GM12872 (cell line): ENCODE measurements at regions not wholly inside any gene's neighbourhood (a gene's known extent, or its start where the extent isn't known, plus 50 kb on each side); places are given as distances from the start of the nearest gene placed in this dataset.

Experiments
- TF ChIP-seq, protein P1 (sequence below): IDR thresholded peaks from 3 replicates; pipeline ENCODE4 v1.5.1; 2011; ENCODE audit warnings: low read depth, mild to moderate bottlenecking, low read length, moderate library complexity; ENCODE audit not compliant: insufficient read depth

- TF ChIP-seq, protein P1, sequence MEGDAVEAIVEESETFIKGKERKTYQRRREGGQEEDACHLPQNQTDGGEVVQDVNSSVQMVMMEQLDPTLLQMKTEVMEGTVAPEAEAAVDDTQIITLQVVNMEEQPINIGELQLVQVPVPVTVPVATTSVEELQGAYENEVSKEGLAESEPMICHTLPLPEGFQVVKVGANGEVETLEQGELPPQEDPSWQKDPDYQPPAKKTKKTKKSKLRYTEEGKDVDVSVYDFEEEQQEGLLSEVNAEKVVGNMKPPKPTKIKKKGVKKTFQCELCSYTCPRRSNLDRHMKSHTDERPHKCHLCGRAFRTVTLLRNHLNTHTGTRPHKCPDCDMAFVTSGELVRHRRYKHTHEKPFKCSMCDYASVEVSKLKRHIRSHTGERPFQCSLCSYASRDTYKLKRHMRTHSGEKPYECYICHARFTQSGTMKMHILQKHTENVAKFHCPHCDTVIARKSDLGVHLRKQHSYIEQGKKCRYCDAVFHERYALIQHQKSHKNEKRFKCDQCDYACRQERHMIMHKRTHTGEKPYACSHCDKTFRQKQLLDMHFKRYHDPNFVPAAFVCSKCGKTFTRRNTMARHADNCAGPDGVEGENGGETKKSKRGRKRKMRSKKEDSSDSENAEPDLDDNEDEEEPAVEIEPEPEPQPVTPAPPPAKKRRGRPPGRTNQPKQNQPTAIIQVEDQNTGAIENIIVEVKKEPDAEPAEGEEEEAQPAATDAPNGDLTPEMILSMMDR, result peak; percentile 22; the same call in 1 of the 3 replicates
These were observed 261.0 kb downstream of the SHQ1 start for GRCh38 chr3:72587282-72587681.

DNA sequence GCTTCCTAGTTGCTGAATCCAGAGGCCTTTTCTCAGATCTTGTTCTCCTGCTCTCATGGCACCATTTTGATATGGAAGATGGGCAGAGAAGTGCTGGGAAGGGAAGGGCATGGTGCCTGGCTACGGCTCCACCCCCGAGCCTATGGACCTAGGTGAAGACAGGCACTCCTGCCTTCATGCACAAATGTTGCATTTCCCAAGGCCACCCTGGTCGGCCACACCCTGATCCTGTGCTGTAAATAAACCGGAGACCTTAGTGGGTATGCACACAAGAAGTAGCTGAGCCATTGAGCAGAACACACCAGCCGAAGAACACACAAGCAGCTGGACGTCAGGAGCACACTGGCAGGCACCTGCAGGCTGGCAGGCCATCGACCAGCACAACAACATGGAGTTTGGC, 261.6 kb downstream of the SHQ1 start:
- TF ChIP-seq, protein P1, result no peak

- TF ChIP-seq, protein P1, result no peak
These were observed 262.3 kb downstream of the SHQ1 start for GRCh38 chr3:72585966-72586365.

DNA sequence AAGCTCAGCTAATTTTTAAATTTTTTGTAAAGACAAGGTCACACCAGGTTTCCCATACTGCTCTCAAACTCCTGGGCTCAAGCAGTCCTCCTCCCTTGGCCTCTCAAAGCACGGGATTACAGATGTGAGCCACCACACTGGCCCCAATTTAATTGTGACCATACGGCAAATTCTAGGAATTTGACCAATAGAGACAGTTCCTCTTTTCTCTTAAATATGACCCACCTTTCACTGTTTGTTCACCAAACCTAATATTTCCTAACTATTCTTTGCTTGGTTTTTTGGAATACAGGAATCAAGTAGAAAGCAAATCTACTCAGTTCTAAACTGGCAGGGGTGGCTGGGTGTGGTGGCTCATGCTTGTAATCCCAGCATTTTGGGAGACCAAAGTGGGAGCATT, 264.0 kb downstream of the SHQ1 start:
- TF ChIP-seq, protein P1, result no peak

- TF ChIP-seq, protein P1, result no peak
These were observed 265.3 kb downstream of the SHQ1 start for GRCh38 chr3:72582963-72583362.

GRCh38 chr3:72582211-72582878, 265.9 kb downstream of the SHQ1 start:
- TF ChIP-seq, protein P1, result no peak

DNA sequence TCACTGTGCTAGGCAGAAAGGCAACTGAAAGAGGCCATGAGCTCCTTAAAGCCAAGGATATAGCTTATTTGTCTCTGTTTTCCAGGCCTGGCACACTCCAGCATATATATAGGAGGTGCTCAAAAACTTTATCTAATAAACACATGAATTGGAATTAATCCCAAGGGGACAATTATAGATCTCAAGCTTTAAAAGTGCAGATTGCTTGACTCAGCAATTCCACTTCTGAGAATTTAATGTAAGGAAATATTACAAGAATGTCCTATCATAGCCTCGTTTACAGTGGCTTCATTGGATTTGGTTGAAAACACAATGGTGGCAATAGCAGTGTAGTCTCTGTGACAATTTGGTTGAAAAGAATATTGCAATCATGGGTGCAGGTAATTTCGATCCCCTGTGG, 267.3 kb downstream of the SHQ1 start:
- TF ChIP-seq, protein P1, result no peak

- TF ChIP-seq, protein P1, result no peak
These were observed 267.9 kb downstream of the SHQ1 start for GRCh38 chr3:72580246-72580756.
